OCI-LY1 (cell line): ENCODE measurements at regions not wholly inside any gene's neighbourhood (a gene's known extent, or its start where the extent isn't known, plus 50 kb on each side); places are given as distances from the start of the nearest gene placed in this dataset.

ENCODE experiments used
- CTCF ChIP-seq: fragments of 200-600 bp; sonication (generic), shearing (Covaris generic); IDR thresholded peaks from 2 replicates; pipeline ENCODE4 v1.5.1; 2017; ENCODE audit warnings: mild to moderate bottlenecking, antibody characterized with exemption, low read length, moderate library complexity, mixed read lengths
- EZH2 ChIP-seq: fragments of 200-600 bp; sonication (generic), shearing (Covaris generic); IDR thresholded peaks from 2 replicates; pipeline ENCODE4 v1.8.0; 2017; ENCODE audit warnings: borderline replicate concordance, mixed run types, mild to moderate bottlenecking, antibody characterized with exemption, low read length, moderate library complexity, mixed read lengths

GRCh38 chr18:14964002-14964401, 216.0 kb downstream of the ANKRD30B start:
- TF ChIP-seq CTCF (no peak), EZH2 (no peak)
